HG02970 (cell line): ENCODE measurements at regions not wholly inside any gene's neighbourhood (a gene's known extent, or its start where the extent isn't known, plus 50 kb on each side); places are given as distances from the start of the nearest gene placed in this dataset.
"Not testable (repeated sequence)": the region's sequence is repeated elsewhere in the genome, so short reads cannot be mapped to it uniquely, and the experiment has no call there.

ENCODE experiments used
- ATAC-seq: cut with Tn5 transposase; IDR thresholded peaks from one replicate; pipeline ENCODE4 v1.9.1; 2021; ENCODE audit warnings: mild to moderate bottlenecking, moderate library complexity, moderate number of reproducible peaks; ENCODE audit not compliant: unreplicated experiment, low FRiP score

DNA sequence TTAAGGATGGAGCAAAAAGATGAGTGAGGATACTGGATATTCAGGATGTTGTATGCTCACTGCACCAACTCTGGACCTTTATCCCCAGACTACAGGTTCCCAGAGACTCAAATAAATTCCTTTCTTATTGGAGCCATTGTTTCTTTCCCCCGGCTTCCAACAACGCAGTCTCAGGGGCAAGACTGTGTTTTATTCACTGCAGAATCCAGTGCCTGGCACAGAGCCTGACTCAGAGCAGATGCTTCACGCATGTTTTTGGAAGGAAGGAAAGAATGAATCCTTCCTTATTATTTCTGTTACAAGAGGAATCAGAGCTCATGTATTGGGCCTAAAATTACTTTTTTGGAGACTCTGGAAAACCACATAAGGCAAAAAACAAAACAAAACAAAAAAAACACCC is 96.0 kb upstream of the VGLL4 start:
- ATAC-seq = no peak

- no peak for ATAC-seq
Measured at GRCh38 chr3:11739123-11739522, 95.4 kb upstream of the VGLL4 start.

GRCh38 chr3:11737742-11738141 is 94.0 kb upstream of the VGLL4 start:
- ATAC-seq = no peak

DNA sequence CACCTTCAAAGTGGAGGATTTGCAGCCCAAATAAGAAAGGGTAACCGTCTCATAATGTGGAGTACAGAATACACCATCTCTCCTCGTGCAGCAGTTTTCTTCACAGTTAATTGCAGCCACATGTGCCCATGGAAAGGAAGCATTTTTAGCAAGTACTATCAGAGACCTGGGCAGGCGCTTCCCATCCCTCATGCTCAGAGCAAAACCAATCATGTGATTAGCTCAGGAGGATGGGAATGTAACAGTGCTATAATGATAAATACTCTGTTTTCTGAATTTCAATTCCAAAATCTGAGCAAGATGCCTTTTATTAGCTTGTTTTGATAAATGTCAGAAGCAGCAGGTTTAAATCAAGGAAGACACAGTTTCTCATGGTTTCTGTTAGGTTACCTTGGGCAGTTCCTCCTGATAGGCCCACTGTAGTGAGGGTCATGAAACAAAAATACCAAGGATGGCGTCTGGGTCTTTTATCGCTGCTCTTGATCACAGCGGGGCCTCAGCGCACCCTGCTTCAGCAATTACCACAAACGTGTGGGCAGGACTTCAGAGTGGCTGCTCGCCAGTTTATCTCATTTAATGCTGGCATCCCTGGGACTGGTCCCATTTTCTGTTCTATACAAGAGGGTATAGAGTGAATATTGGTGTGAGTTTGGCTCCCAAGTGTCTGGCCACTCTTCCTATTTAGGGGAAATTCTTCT is 92.6 kb upstream of the VGLL4 start:
- ATAC-seq = no peak

GRCh38 chr3:11735638-11736037 is 91.9 kb upstream of the VGLL4 start:
- no peak for ATAC-seq

DNA sequence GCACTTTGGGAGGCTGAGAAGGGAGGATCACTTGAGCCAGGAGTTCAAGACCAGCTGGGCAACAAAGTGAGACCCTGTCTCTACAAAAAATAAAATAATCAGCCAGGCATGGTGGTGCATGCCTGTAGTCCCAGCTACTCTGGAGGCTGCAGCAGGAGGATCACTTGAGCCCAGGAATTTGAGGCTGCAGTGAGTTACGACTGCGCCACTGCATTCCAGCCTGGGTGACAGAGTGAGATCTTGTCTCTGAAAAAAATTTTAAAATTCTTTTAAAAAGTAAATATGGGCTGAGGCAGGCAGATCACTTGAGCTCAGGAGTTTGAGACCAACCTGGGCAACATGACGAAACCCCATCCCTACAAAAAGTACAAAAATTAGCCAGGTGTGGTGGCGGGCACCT is 91.4 kb upstream of the VGLL4 start:
- ATAC-seq = not testable (repeated sequence)

DNA sequence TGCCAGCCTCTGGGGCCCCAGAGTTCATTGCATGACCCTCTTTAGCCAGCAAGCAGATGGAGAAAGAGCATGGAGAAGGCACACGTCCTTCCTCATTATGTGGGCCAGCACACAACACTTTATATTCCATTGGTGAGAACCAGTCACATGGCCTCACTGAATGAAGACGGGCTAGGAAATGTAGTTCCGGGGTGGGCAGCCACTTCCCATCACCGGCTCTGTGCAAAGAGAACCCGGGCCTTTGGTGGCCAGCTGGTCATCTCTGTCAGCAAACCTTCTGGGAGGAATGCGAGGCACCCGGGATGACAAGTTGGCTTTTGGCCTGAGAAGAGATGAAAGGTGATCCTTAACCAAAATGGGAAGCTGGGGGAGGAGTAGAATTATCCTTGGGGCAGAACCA is 90.2 kb upstream of the VGLL4 start:
- no peak for ATAC-seq

- no peak for ATAC-seq
Measured at GRCh38 chr3:11727207-11727606, 83.5 kb upstream of the VGLL4 start.

GRCh38 chr3:11726146-11726545 is 82.4 kb upstream of the VGLL4 start:
- no peak for ATAC-seq

- not testable (repeated sequence) for ATAC-seq
Measured at GRCh38 chr3:11725340-11725641, 81.6 kb upstream of the VGLL4 start.

DNA sequence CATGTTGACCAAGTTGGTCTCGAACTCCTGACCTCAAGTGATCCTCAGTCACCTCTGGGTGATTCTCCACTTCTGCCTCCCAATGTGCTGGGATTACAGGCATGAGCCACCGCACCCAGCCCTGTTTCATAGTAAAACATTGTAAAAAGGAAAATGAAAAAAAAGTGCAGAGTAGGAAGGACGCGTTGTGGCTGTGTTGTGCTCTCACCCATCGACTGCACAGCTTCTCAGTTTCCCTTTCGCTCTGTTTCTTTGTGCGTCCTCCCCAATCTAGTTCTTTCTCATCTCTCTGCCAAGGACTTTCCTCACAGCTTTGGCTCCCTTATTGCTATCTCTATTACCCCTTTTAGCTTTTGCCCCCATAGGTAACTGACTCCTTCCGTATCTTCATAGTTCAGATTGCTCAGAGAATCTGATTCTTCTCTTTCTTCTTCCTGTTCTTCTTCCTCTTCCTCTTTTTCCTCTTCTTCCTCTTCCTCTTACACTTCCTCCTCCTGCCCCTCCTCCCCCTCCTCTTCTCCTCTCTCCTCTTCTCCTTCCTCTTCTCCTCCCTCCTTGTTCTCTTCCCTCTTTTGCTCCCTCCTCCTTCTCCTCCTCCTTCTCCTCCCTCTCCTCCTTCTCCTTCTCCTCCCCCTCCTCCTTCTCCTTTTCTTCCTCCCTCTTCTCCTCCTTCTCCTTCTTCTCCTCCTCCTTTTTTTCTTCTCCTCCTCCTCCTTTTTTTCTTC is 81.1 kb upstream of the VGLL4 start:
- ATAC-seq = no peak

GRCh38 chr3:11721479-11721878 is 77.8 kb upstream of the VGLL4 start:
- no peak for ATAC-seq

DNA sequence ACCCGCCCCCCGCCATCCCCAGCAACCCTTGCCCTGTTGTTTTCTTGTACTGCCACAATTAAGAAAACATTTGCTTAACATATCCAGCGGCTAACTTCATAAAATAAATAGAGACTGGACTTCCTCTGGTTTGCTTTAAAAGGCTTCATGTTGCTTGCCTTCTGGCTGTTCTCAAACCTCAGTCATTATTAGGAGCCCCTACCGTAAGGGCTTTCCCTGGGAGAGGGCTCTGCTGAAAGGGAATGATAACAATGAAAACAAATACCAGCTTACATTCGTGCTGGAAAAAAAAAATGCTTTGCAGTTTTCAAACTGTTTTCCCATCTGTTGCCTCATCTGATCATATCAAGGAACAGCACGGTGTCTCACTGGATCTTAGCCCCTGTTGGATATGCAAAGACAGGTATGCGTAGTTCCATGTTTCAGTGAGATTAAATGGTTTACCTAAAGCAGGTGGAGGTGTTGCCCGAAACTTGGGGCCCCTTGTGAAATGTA is 77.2 kb upstream of the VGLL4 start:
- no peak for ATAC-seq

DNA sequence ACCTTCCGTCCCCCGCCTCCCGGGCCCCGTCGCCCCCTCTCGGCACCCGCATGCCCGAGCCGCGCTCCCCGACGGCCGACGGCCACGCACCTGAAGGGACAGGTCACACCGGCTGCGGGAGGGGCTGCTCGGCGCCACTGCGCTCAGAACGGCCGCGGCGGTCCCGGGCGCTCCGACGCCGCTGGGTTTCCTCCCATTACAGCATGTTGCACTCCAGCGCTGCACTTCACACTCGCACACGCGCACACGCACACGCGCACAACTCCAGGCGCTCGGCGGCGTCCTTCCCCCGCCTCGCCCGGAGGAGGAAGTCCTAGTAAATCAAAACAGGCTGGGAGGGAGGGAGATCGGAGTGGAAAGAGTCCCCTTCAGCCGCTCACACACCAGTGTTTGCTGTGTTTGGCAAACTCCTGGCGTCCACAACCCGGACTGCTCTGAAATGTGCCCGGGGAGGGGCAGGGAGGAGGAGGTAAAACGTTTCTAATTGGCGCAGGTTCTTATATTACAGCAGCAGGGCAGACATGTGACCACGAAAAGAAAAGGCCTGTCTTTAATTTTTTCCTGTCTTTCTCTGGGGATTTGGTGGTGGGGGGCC is 76.7 kb upstream of the VGLL4 start:
- no peak for ATAC-seq

GRCh38 chr3:11719406-11720303 is 75.9 kb upstream of the VGLL4 start:
- peak; percentile 60 for ATAC-seq

- ATAC-seq = peak; percentile 24
Measured at GRCh38 chr3:11718637-11719405, 75.1 kb upstream of the VGLL4 start.

- no peak for ATAC-seq
Measured at GRCh38 chr3:11717768-11718636, 74.3 kb upstream of the VGLL4 start.

GRCh38 chr3:11717301-11717700 is 73.6 kb upstream of the VGLL4 start:
- ATAC-seq = no peak
